ENCODE measurements at regions not wholly inside any gene's neighbourhood (a gene's known extent, or its start where the extent isn't known, plus 50 kb on each side); places are given as distances from the start of the nearest gene placed in this dataset.
"Not testable (repeated sequence)": the region's sequence is repeated elsewhere in the genome, so short reads cannot be mapped to it uniquely, and the experiment has no call there.

DNA sequence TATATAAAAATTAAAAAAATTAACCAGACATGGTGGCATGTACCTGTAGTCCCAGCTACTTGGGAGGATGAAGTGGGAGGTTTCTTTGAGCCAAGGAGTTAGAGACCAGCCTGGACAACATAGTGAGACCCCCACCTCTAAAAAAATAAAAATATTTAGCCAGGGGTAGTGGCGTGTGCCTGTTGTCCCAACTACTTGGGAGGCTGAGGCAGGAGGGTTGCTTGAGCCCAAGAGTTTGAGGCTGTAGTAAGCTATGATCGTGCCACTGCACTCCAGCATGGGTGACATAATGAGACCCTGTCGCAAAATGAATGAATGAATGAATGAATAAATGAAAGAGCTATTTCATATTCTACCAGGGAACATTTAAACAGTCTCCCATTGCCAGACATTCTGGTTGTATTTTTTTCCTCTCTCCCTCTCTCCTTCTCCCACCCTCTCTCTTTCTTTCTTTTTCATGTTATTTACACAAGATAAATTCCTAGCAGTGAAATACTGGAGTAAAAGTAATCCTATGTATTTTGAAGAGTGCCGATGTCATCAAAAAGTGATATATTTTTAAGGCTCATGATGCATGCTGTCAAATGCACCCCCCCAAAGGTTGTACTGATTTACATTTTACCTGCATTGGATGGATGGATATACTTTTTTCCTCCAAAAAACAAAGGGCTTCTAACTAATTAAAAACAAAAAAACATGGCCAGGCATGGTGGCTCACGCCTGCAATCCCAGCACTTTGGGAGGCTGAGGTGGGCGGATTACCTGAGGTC, 194.8 kb upstream of the ZNF217 start:
- no peaks in the 10 kb centered on the region for H3K9me3 ChIP-seq (ENCODE audit: control insufficient read depth, insufficient read depth, low read length)
- H3K9ac ChIP-seq (ENCODE audit: low read depth, low read length), result no peak overlapping the region
- peaks cover 34% of the 10 kb centered on the region for H3K4me1 ChIP-seq (ENCODE audit: control insufficient read depth, insufficient read depth, low read length)
- no peak overlapping the region for H3K4me3 ChIP-seq (ENCODE audit: low read depth, low read length)
- H3K27me3 ChIP-seq (ENCODE audit: control insufficient read depth, insufficient read depth, low read length), result no peaks in the 10 kb centered on the region
- no peak overlapping the region for H3K27ac ChIP-seq (ENCODE audit: low read depth, low read length)
- H3K36me3 ChIP-seq (ENCODE audit: control insufficient read depth, insufficient read depth, low read length), result no peaks in the 10 kb centered on the region

DNA sequence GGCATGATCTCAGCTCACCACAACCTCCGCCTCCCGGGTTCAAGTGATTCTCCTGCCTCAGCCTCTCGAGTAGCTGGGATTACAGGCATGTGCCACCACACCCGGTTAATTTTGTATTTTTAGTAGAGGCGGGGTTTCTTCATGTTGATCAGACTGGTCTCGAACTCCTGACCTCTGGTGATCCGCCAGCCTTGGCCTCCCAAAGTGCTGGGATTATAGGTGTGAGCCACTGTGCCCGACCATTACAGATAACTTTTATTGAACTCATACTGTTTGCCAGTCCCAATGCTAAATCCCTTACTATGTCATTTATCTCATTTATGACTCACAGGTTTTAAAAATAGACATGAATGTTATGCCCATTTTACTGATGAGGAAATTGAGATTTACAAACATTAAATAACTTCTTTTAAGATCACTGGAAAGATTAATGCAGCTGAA, 193.9 kb upstream of the ZNF217 start:
- not testable (repeated sequence) for H3K27ac ChIP-seq (ENCODE audit: low read depth, low read length); H3K9me3 ChIP-seq (ENCODE audit: control insufficient read depth, insufficient read depth, low read length); H3K9ac ChIP-seq (ENCODE audit: low read depth, low read length); H3K27me3 ChIP-seq (ENCODE audit: control insufficient read depth, insufficient read depth, low read length); H3K36me3 ChIP-seq (ENCODE audit: control insufficient read depth, insufficient read depth, low read length); H3K4me3 ChIP-seq (ENCODE audit: low read depth, low read length)
- peaks cover 34% of the 10 kb centered on the region for H3K4me1 ChIP-seq (ENCODE audit: control insufficient read depth, insufficient read depth, low read length)

DNA sequence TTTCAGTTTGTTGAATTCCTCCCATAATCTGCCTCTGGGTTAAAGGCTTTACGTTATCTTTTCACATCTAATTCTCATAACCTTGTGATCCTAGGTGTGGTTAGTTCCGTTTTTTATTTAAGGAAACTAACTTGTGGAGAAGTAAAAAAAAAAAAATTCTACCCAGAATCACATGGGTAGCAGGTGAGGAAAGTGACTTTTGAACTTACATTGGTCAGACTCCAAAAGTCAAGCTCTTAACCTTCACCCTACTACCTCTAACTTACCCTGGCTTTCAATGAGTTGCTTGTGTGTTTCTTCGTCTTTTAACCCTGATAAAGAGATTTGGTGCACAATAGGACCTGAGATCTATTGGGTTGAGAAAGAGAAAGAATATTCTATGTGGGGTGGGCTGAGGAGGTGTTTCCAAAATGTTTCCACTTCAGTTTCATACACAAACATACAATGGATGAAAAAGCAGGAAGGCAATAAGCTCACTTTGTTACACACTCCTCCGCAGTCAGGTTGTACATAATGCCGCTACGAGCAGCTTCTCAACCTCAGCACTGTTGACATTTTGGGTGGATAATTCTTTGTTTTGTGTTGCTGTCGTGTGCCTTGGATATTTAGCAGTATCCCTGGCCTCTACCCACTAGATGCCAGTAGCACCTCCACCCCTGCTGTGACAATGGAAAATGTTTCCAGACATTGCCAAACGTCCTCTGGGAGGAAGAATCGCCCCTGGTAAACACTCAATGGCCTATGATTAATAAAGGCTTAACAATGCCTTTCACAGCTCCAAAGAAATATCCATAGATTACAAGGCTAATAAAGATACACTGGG, 193.0 kb upstream of the ZNF217 start:
- Histone ChIP-seq H3K9ac (ENCODE audit: low read depth, low read length) (no peak overlapping the region), H3K4me1 (ENCODE audit: control insufficient read depth, insufficient read depth, low read length) (peaks cover 34% of the 10 kb centered on the region), H3K4me3 (ENCODE audit: low read depth, low read length) (no peak overlapping the region), H3K36me3 (ENCODE audit: control insufficient read depth, insufficient read depth, low read length) (no peaks in the 10 kb centered on the region), H3K27ac (ENCODE audit: low read depth, low read length) (no peak overlapping the region), H3K27me3 (ENCODE audit: control insufficient read depth, insufficient read depth, low read length) (no peaks in the 10 kb centered on the region), H3K9me3 (ENCODE audit: control insufficient read depth, insufficient read depth, low read length) (no peaks in the 10 kb centered on the region)

DNA sequence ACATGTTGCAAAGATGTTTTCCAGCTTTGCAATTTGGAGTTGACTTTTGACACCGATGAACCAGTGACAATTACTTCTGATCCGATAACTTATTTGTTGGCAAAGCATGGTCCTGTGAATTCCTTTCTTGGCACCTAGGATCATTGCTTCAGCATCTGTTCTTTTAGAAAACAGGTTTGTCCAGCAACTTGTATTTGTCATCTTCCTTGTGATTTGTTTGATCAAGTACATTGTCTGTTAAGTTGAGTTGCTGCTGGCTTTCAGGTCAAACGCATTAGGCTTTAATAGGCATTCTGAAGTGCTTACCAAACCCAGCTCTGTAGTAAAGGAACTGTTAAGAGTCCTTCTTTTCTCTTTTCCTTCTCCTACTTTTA, 192.4 kb upstream of the ZNF217 start:
- H3K27ac ChIP-seq (ENCODE audit: low read depth, low read length), result no peak overlapping the region
- peaks cover 33% of the 10 kb centered on the region for H3K4me1 ChIP-seq (ENCODE audit: control insufficient read depth, insufficient read depth, low read length)
- H3K9me3 ChIP-seq (ENCODE audit: control insufficient read depth, insufficient read depth, low read length), result no peaks in the 10 kb centered on the region
- H3K27me3 ChIP-seq (ENCODE audit: control insufficient read depth, insufficient read depth, low read length), result no peaks in the 10 kb centered on the region
- no peaks in the 10 kb centered on the region for H3K36me3 ChIP-seq (ENCODE audit: control insufficient read depth, insufficient read depth, low read length)
- no peak overlapping the region for H3K9ac ChIP-seq (ENCODE audit: low read depth, low read length)
- H3K4me3 ChIP-seq (ENCODE audit: low read depth, low read length), result no peak overlapping the region

DNA sequence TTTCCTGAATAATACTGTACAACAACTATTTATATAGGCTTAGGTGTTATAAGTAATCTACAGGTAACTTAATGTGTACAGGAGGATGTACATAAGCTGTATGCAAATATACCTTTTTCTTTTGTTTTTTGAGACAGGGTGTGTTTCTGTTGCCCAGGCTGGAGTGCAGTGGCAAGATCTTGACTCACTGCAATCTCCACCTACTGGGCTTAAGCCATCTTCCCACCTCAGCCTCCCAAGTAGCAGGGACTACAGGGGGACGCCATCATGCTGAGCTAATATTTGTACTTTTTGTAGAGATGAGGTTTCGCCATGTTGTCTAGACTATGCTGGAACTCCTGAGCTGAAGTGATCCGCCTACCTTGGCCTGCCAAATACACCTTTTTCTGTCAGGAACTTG, 191.7 kb upstream of the ZNF217 start:
- Histone ChIP-seq H3K4me3 (ENCODE audit: low read depth, low read length) (no peak overlapping the region), H3K4me1 (ENCODE audit: control insufficient read depth, insufficient read depth, low read length) (peaks cover 25% of the 10 kb centered on the region), H3K27me3 (ENCODE audit: control insufficient read depth, insufficient read depth, low read length) (no peaks in the 10 kb centered on the region), H3K36me3 (ENCODE audit: control insufficient read depth, insufficient read depth, low read length) (no peaks in the 10 kb centered on the region), H3K27ac (ENCODE audit: low read depth, low read length) (no peak overlapping the region), H3K9me3 (ENCODE audit: control insufficient read depth, insufficient read depth, low read length) (no peaks in the 10 kb centered on the region), H3K9ac (ENCODE audit: low read depth, low read length) (no peak overlapping the region)

DNA sequence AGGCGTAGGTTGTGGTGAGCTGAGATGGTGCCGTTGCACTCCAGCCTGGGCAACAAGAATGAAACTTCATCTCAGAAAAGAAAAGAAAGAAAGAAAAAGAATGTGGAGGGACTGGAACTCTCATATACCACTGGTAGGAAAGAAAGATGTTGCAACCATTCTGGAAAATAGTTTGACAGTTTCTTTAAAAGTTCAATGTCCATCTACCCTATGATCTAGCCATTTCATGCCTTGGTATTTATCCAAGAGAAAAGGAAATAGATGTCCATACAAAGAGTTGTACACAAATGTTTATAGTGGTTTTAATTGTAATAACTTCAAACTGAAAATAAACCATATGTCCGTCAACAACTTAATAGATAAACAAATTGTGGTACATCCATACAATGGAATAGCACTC, 190.1 kb upstream of the ZNF217 start:
- no peaks in the 10 kb centered on the region for H3K9me3 ChIP-seq (ENCODE audit: control insufficient read depth, insufficient read depth, low read length)
- H3K4me3 ChIP-seq (ENCODE audit: low read depth, low read length), result no peak overlapping the region
- H3K9ac ChIP-seq (ENCODE audit: low read depth, low read length), result no peak overlapping the region
- no peak overlapping the region for H3K27ac ChIP-seq (ENCODE audit: low read depth, low read length)
- H3K27me3 ChIP-seq (ENCODE audit: control insufficient read depth, insufficient read depth, low read length), result no peaks in the 10 kb centered on the region
- no peaks in the 10 kb centered on the region for H3K36me3 ChIP-seq (ENCODE audit: control insufficient read depth, insufficient read depth, low read length)
- H3K4me1 ChIP-seq (ENCODE audit: control insufficient read depth, insufficient read depth, low read length), result peaks cover 12% of the 10 kb centered on the region

DNA sequence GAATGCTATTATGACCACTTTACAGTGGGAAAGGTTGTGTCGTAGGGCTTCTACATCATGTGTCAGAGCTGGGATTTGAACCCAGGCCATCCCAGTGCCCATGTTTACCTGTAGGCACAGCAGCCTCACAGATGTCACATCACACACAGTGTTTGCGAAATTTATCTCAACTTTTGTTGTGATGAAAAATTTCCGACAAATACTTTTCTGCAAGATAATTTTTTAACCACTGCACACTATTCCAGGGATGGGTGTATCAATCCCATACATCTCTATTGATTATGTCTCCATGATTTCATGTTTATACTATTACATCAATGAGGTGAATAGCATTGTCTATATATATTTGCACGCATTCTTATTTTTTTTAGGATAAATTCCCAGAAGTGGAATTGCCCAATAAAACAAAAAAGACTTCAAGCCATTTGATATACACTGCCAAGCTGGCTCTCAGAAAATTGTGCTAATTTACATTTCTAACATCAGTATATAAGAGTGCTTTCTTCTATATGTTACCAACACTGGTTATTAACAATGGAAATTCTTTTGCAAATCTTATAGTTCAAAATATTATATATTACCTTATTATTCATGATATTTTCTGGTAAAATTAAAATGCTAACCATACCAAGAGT, 189.1 kb upstream of the ZNF217 start:
- no peaks in the 10 kb centered on the region for H3K9me3 ChIP-seq (ENCODE audit: control insufficient read depth, insufficient read depth, low read length)
- no peak overlapping the region for H3K9ac ChIP-seq (ENCODE audit: low read depth, low read length)
- peaks cover 12% of the 10 kb centered on the region for H3K4me1 ChIP-seq (ENCODE audit: control insufficient read depth, insufficient read depth, low read length)
- no peak overlapping the region for H3K4me3 ChIP-seq (ENCODE audit: low read depth, low read length)
- no peak overlapping the region for H3K27ac ChIP-seq (ENCODE audit: low read depth, low read length)
- no peaks in the 10 kb centered on the region for H3K27me3 ChIP-seq (ENCODE audit: control insufficient read depth, insufficient read depth, low read length)
- H3K36me3 ChIP-seq (ENCODE audit: control insufficient read depth, insufficient read depth, low read length), result no peaks in the 10 kb centered on the region

DNA sequence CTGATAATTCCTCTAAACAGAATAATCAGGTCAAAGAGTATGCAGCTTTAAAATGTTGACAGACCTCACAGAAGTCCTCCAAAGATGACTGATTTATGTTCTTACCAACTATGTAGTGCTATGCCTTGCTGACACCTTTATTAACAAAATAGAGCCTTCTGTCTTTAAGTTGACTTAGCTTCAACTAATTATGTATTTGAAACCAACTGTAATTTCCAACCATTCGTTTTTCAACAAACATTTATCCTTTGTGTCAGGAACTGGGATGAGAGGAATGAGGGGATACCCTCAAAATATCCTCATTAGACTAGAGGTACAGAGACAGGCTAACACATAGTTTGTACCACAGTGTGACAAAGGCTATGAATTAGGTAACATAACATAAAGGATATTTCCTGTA, 186.2 kb upstream of the ZNF217 start:
- H3K4me3 ChIP-seq (ENCODE audit: low read depth, low read length), result no peak overlapping the region
- H3K4me1 ChIP-seq (ENCODE audit: control insufficient read depth, insufficient read depth, low read length), result no peaks in the 10 kb centered on the region
- H3K27me3 ChIP-seq (ENCODE audit: control insufficient read depth, insufficient read depth, low read length), result no peaks in the 10 kb centered on the region
- H3K9ac ChIP-seq (ENCODE audit: low read depth, low read length), result no peak overlapping the region
- H3K9me3 ChIP-seq (ENCODE audit: control insufficient read depth, insufficient read depth, low read length), result no peaks in the 10 kb centered on the region
- H3K27ac ChIP-seq (ENCODE audit: low read depth, low read length), result no peak overlapping the region
- H3K36me3 ChIP-seq (ENCODE audit: control insufficient read depth, insufficient read depth, low read length), result no peaks in the 10 kb centered on the region

DNA sequence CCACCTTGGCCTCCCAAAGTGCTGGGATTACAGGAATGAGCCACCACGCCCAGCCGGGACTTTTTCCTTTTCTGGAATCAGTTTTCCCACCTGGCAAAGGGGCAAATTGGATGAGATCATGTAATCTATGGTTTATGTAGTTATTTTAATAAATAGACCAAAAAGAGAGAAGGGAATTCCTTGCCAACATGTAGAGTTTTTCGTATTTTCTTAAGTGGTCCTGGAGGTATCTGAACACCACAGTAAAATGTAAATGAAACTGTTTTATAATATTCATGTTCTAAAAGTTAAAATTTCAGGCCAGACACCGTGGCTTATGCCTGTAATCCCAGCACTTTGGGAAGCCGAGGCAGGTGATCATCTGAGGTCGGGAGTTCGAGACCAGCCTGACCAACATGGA, 185.1 kb upstream of the ZNF217 start:
- Histone ChIP-seq H3K27ac (ENCODE audit: low read depth, low read length) (no peak overlapping the region), H3K36me3 (ENCODE audit: control insufficient read depth, insufficient read depth, low read length) (no peaks in the 10 kb centered on the region), H3K4me1 (ENCODE audit: control insufficient read depth, insufficient read depth, low read length) (no peaks in the 10 kb centered on the region), H3K9ac (ENCODE audit: low read depth, low read length) (no peak overlapping the region), H3K27me3 (ENCODE audit: control insufficient read depth, insufficient read depth, low read length) (no peaks in the 10 kb centered on the region), H3K9me3 (ENCODE audit: control insufficient read depth, insufficient read depth, low read length) (no peaks in the 10 kb centered on the region), H3K4me3 (ENCODE audit: low read depth, low read length) (no peak overlapping the region)

DNA sequence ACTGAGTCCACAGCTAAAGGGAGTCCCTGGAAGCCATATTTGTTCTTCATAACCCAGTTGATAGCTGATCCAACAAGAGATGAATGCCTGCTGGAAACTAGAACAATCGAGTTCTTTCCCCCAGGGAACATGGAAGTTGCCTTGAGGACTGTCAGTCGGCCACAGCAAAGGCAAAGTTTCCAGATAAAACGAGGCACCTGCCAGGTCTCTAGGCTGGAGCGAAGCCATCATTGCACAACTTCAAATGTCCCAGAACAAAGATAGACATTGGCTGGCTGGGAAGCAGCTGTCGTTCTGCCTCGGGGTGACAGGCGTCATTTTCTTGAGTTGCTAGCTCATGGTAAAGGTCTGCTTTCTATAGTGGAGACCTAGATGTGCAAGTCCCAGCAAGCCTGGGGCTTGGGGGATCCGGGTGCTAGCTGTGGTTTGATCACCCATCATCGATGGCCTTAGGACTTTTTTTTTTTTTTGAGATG, 184.4 kb upstream of the ZNF217 start:
- Histone ChIP-seq H3K27ac (ENCODE audit: low read depth, low read length) (no peak overlapping the region), H3K36me3 (ENCODE audit: control insufficient read depth, insufficient read depth, low read length) (no peaks in the 10 kb centered on the region), H3K4me3 (ENCODE audit: low read depth, low read length) (no peak overlapping the region), H3K4me1 (ENCODE audit: control insufficient read depth, insufficient read depth, low read length) (no peaks in the 10 kb centered on the region), H3K9me3 (ENCODE audit: control insufficient read depth, insufficient read depth, low read length) (no peaks in the 10 kb centered on the region), H3K9ac (ENCODE audit: low read depth, low read length) (no peak overlapping the region), H3K27me3 (ENCODE audit: control insufficient read depth, insufficient read depth, low read length) (no peaks in the 10 kb centered on the region)

DNA sequence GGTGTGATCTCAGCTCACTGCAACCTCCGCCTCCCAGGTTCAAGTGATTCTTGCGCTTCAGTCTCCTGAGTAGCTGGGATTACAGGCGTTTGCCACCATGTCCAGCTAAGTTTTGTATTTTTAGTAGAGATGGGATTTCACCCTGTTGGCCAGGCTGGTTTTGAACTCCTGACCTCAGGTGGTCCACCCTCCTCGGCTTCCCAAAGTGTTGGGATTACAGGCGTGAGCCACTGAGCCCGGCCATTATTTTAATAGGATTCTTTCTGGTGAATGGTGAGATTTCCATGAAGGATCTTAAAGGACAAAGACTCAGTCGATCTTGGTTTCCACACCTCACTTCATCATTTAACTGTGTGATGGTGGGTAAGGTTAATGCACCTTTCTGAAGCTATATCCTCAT, 183.8 kb upstream of the ZNF217 start:
- not testable (repeated sequence) for H3K36me3 ChIP-seq (ENCODE audit: control insufficient read depth, insufficient read depth, low read length); H3K27ac ChIP-seq (ENCODE audit: low read depth, low read length); H3K27me3 ChIP-seq (ENCODE audit: control insufficient read depth, insufficient read depth, low read length); H3K4me3 ChIP-seq (ENCODE audit: low read depth, low read length); H3K9me3 ChIP-seq (ENCODE audit: control insufficient read depth, insufficient read depth, low read length); H3K9ac ChIP-seq (ENCODE audit: low read depth, low read length); H3K4me1 ChIP-seq (ENCODE audit: control insufficient read depth, insufficient read depth, low read length)
